ENCODE measurements at regions not wholly inside any gene's neighbourhood (a gene's known extent, or its start where the extent isn't known, plus 50 kb on each side); places are given as distances from the start of the nearest gene placed in this dataset.
A peak's percentile ranks its signal among the peaks of the same experiment; 100 is the strongest.

- TF ChIP-seq HBP1 (CRISPR knock-in tag; IDR thresholded peaks at IDR 0.05; ENCODE audit: low read depth) (no peak), ZNF547 (CRISPR knock-in tag; IDR thresholded peaks at IDR 0.05) (no peak), THYN1 (CRISPR knock-in tag; IDR thresholded peaks at IDR 0.05; ENCODE audit: borderline replicate concordance, low read depth) (no peak), MYC (CRISPR knock-in tag; IDR thresholded peaks at IDR 0.05; ENCODE audit: borderline replicate concordance) (no peak)
Measured at GRCh38 chr3:127043731-127044510, 61.0 kb downstream of the PLXNA1 start (continued).

- no peak for TF ChIP-seq SP4 (CRISPR knock-in tag; IDR thresholded peaks at IDR 0.05)
- TF ChIP-seq NR2C2 (CRISPR knock-in tag; IDR thresholded peaks at IDR 0.05; ENCODE audit: borderline replicate concordance): no peak
Measured at GRCh38 chr3:127044996-127045395, 62.1 kb downstream of the PLXNA1 start.

More at GRCh38 chr3:127044996-127045395, 62.1 kb downstream of the PLXNA1 start:
- no TSS peak for BruUV-seq (replicated peaks)
- in situ Hi-C loops (cut with HindIII; ENCODE audit: extremely low pct_ligation_motif_present, low pct_unique_long_range_greater_than_20kb) (no loop called here), intact Hi-C loops (cut with micrococcal nuclease; ENCODE audit: unreplicated experiment) (loop anchor here (5.0 kb wide), 1 partner anchor 412 kb away; no protein-coding TSS in a partner anchor)
- ChIA-PET POLR2A (no interaction called here), CTCF (ENCODE audit: low intra/inter-chr PET ratio, low total read pairs) (no interaction called here)
- Histone ChIP-seq H3K79me2 (ENCODE audit: insufficient read depth, low read length) (no peaks in the 10 kb centered on the region), H2AFZ (ENCODE audit: low read length) (no peak overlapping the region), H3K27me3 (ENCODE audit: control insufficient read depth in 1 of 2, insufficient read depth in 2 of 2, low read length in 2 of 2) (peaks cover 11 to 21% of the 10 kb centered on the region in 2 experiments), H3K4me1 (ENCODE audit: insufficient read depth, low read length) (no peaks in the 10 kb centered on the region), H3K9ac (ENCODE audit: insufficient read depth, low read depth, low read length) (no peak overlapping the region), H3K27ac (ENCODE audit: extremely low read length, insufficient read depth, low read length) (no peak overlapping the region), H3K9me3 (ENCODE audit: low read length) (no peaks in the 10 kb centered on the region), H3K4me3 (replicated peaks in 1 of 3; ENCODE audit: insufficient read depth in 1 of 3, low read depth in 2 of 3, low read length in 3 of 3) (no peak overlapping the region), H3K4me2 (ENCODE audit: low read depth, low read length) (no peak overlapping the region), H4K20me1 (ENCODE audit: insufficient read depth, low read length) (no peaks in the 10 kb centered on the region), H3K36me3 (replicated peaks in 1 of 2; ENCODE audit: control insufficient read depth in 1 of 2, insufficient read depth in 2 of 2, low read length in 2 of 2) (no peaks in the 10 kb centered on the region)
- DNase-seq (ENCODE audit: low spot score) (no peak), ATAC-seq (peak; percentile 67), FAIRE-seq (no peak)
- WGBS (ENCODE audit: low lambda C conversion rate): 11% methylated on average over 3 of the region's 4 CpGs
